ENCODE measurements at regions not wholly inside any gene's neighbourhood (a gene's known extent, or its start where the extent isn't known, plus 50 kb on each side); places are given as distances from the start of the nearest gene placed in this dataset.

GRCh38 chr11:127713226-127713625 lies 712.7 kb upstream of the KIRREL3 start:
- Mint-ChIP-seq H3K4me3 (ENCODE audit: unreplicated experiment) (no peak overlapping the region), H3K9me3 (ENCODE audit: unreplicated experiment) (no peaks in the 10 kb centered on the region), H3K4me1 (ENCODE audit: low read depth, unreplicated experiment) (no peaks in the 10 kb centered on the region), H3K27me3 (ENCODE audit: low read depth, unreplicated experiment) (no peaks in the 10 kb centered on the region), H3K27ac (ENCODE audit: unreplicated experiment) (no peak overlapping the region), H3K36me3 (ENCODE audit: low read depth, unreplicated experiment) (no peaks in the 10 kb centered on the region)
- DNase-seq (ENCODE audit: low read depth) (no peak), FAIRE-seq (no peak)
- H3K27ac ChIP-seq (ENCODE audit: low read depth, low read length) = no peak overlapping the region
- no peak overlapping the region for H2AFZ ChIP-seq (ENCODE audit: low read depth, low read length)
- H3K36me3 ChIP-seq (ENCODE audit: insufficient read depth, low read length) = no peaks in the 10 kb centered on the region
- H3K27me3 ChIP-seq (ENCODE audit: insufficient read depth, low read length) = no peaks in the 10 kb centered on the region
- H3K79me2 ChIP-seq (ENCODE audit: insufficient read depth, low read length) = no peaks in the 10 kb centered on the region
- H3K4me2 ChIP-seq (ENCODE audit: low read length) = no peak overlapping the region
- no peaks in the 10 kb centered on the region for H3K4me1 ChIP-seq (ENCODE audit: insufficient read depth, low read length)
- no peaks in the 10 kb centered on the region for H4K20me1 ChIP-seq (ENCODE audit: insufficient read depth, low read length)
- H3K9ac ChIP-seq (ENCODE audit: low read length) = no peak overlapping the region
- no peak overlapping the region for H3K4me3 ChIP-seq (ENCODE audit: insufficient read depth, low read depth, low read length)
- no peaks in the 10 kb centered on the region for H3K9me3 ChIP-seq (ENCODE audit: insufficient read depth, low read depth, low read length)
- no peak for TF ChIP-seq EZH2 (IDR thresholded peaks at IDR 0.05; ENCODE audit: insufficient read depth, low read length)
- TF ChIP-seq CTCF (IDR thresholded peaks at IDR 0.05; ENCODE audit: insufficient read depth, low read depth, low read length) = no peak

- Mint-ChIP-seq H3K36me3 (ENCODE audit: low read depth, unreplicated experiment) (no peaks in the 10 kb centered on the region), H3K4me1 (ENCODE audit: low read depth, unreplicated experiment) (no peaks in the 10 kb centered on the region), H3K9me3 (ENCODE audit: unreplicated experiment) (no peaks in the 10 kb centered on the region), H3K27me3 (ENCODE audit: low read depth, unreplicated experiment) (no peaks in the 10 kb centered on the region), H3K27ac (ENCODE audit: unreplicated experiment) (no peak overlapping the region), H3K4me3 (ENCODE audit: unreplicated experiment) (no peak overlapping the region)
- H3K27me3 ChIP-seq (ENCODE audit: insufficient read depth, low read length) = no peaks in the 10 kb centered on the region
- DNase-seq (ENCODE audit: low read depth) (no peak), FAIRE-seq (no peak)
- H3K9ac ChIP-seq (ENCODE audit: low read length) = no peak overlapping the region
- no peak overlapping the region for H3K27ac ChIP-seq (ENCODE audit: low read depth, low read length)
- no peaks in the 10 kb centered on the region for H4K20me1 ChIP-seq (ENCODE audit: insufficient read depth, low read length)
- no peaks in the 10 kb centered on the region for H3K36me3 ChIP-seq (ENCODE audit: insufficient read depth, low read length)
- H3K4me2 ChIP-seq (ENCODE audit: low read length) = no peak overlapping the region
- no peaks in the 10 kb centered on the region for H3K9me3 ChIP-seq (ENCODE audit: insufficient read depth, low read depth, low read length)
- no peaks in the 10 kb centered on the region for H3K79me2 ChIP-seq (ENCODE audit: insufficient read depth, low read length)
- TF ChIP-seq EZH2 (IDR thresholded peaks at IDR 0.05; ENCODE audit: insufficient read depth, low read length) = no peak
- no peak for TF ChIP-seq CTCF (IDR thresholded peaks at IDR 0.05; ENCODE audit: insufficient read depth, low read depth, low read length)
- no peaks in the 10 kb centered on the region for H3K4me1 ChIP-seq (ENCODE audit: insufficient read depth, low read length)
- H3K4me3 ChIP-seq (ENCODE audit: insufficient read depth, low read depth, low read length) = no peak overlapping the region
- H2AFZ ChIP-seq (ENCODE audit: low read depth, low read length) = no peak overlapping the region
Measured at GRCh38 chr11:127711748-127712147, 711.2 kb upstream of the KIRREL3 start.

- no peaks in the 10 kb centered on the region for H4K20me1 ChIP-seq (ENCODE audit: insufficient read depth, low read length)
- Mint-ChIP-seq H3K27me3 (ENCODE audit: low read depth, unreplicated experiment) (no peaks in the 10 kb centered on the region), H3K36me3 (ENCODE audit: low read depth, unreplicated experiment) (no peaks in the 10 kb centered on the region), H3K4me3 (ENCODE audit: unreplicated experiment) (no peak overlapping the region), H3K9me3 (ENCODE audit: unreplicated experiment) (no peaks in the 10 kb centered on the region), H3K27ac (ENCODE audit: unreplicated experiment) (no peak overlapping the region), H3K4me1 (ENCODE audit: low read depth, unreplicated experiment) (no peaks in the 10 kb centered on the region)
- H3K9me3 ChIP-seq (ENCODE audit: insufficient read depth, low read depth, low read length) = no peaks in the 10 kb centered on the region
- no peak overlapping the region for H3K9ac ChIP-seq (ENCODE audit: low read length)
- H3K4me3 ChIP-seq (ENCODE audit: insufficient read depth, low read depth, low read length) = no peak overlapping the region
- H3K4me1 ChIP-seq (ENCODE audit: insufficient read depth, low read length) = no peaks in the 10 kb centered on the region
- TF ChIP-seq CTCF (IDR thresholded peaks at IDR 0.05; ENCODE audit: insufficient read depth, low read depth, low read length) (no peak), EZH2 (IDR thresholded peaks at IDR 0.05; ENCODE audit: insufficient read depth, low read length) (no peak)
- DNase-seq (ENCODE audit: low read depth) = no peak
- no peaks in the 10 kb centered on the region for H3K36me3 ChIP-seq (ENCODE audit: insufficient read depth, low read length)
- no peak overlapping the region for H2AFZ ChIP-seq (ENCODE audit: low read depth, low read length)
- no peak overlapping the region for H3K27ac ChIP-seq (ENCODE audit: low read depth, low read length)
- no peak overlapping the region for H3K4me2 ChIP-seq (ENCODE audit: low read length)
- no peaks in the 10 kb centered on the region for H3K27me3 ChIP-seq (ENCODE audit: insufficient read depth, low read length)
- no peak for FAIRE-seq
- no peaks in the 10 kb centered on the region for H3K79me2 ChIP-seq (ENCODE audit: insufficient read depth, low read length)
Measured at GRCh38 chr11:127710831-127711230, 710.3 kb upstream of the KIRREL3 start.

Data from astrocyte (in vitro differentiated cells and primary cell).